Pancreas (tissue), 10 donors: ENCODE measurements at regions not wholly inside any gene's neighbourhood (a gene's known extent, or its start where the extent isn't known, plus 50 kb on each side); places are given as distances from the start of the nearest gene placed in this dataset.

Experiments
- ATAC-seq, 4 donors: fragments of 200-7000 bp; cut with Tn5 transposase; one replicate each; pipeline versions ENCODE4 v1.8.0 to v1.9.1; 2020; ENCODE audit warnings: mild to moderate bottlenecking in 4 of 4, moderate library complexity in 4 of 4
- DNase-seq, 6 donors: peaks; one replicate each; pipeline ENCODE4 v3.0.0-alpha.2; 2020
- FAIRE-seq: peaks from 2 replicates; lab custom pipeline; 2012; peaks lifted over from hg19 to GRCh38; lab: Jason Lieb, UNC
- H3K27ac ChIP-seq, 4 donors: fragments of 200-600 bp; sonication (generic); 1 replicate in 3 of 4; 2 replicates in 1 of 4; pipeline versions ENCODE4 v1.5.0 to v1.8.0; 2020
- H3K27me3 ChIP-seq, 4 donors: fragments of 200-600 bp; one replicate each; pipeline ENCODE4 v1.8.0; 2021
- H3K36me3 ChIP-seq, 3 donors: fragments of 200-600 bp; sonication (generic) in 1 of 3; one replicate each; pipeline versions ENCODE4 v1.5.0 to v1.8.0; 2020 to 2021
- H3K4me1 ChIP-seq, 3 donors: fragments of 200-600 bp; one replicate each; pipeline ENCODE4 v1.8.0; 2021
- H3K4me3 ChIP-seq, 4 donors: fragments of 200-600 bp; sonication (generic) in 2 of 4; one replicate each; pipeline versions ENCODE4 v1.5.0 to v1.8.0; 2020 to 2021
- H3K9me3 ChIP-seq, 4 donors: fragments of 200-600 bp; one replicate each; pipeline ENCODE4 v1.8.0; 2021
- CTCF ChIP-seq, 4 donors: fragments of 200-600 bp; sonication (generic) in 3 of 4; IDR thresholded peaks; one replicate each; pipeline versions ENCODE4 v1.5.0 to v1.8.0; 2021; ENCODE audit warnings: antibody characterized with exemption in 4 of 4
- WGBS, 2 donors: extraction: QIAGEN DNeasy Blood & Tissue Kit; methylation state at CpG; one replicate each; pipeline ENCODE4 v1.1.7; 2013; 5-methylcytosine and 5-hydroxymethylcytosine counted together
- intact Hi-C, 3 donors: fragments of 100-400 bp; cut with DNase I; formaldehyde crosslinking; loops; one replicate each; pipeline versions ENCODE4 v1.11.1 to v1.14.2; 2022
- donor health status: healthy with polysubstance abuse.
- donor health status: DM: no; HTN: no; CAD: no; lungs with moderate emphysema.
- donor health status: DM: no; HTN: no; CAD: no.
- donor health status: control.
- donor health status: control.
- donor health status: Bipolar disorder and iron deficiency.
- donor health status: DM: yes; HTN: yes; CAD: no.
- donor health status: DM: no; HTN: no; CAD: no.
- donor health status: DM: no; HTN: no; CAD: no.
- donor health status: DM: yes; HTN: yes; CAD: no.

DNA sequence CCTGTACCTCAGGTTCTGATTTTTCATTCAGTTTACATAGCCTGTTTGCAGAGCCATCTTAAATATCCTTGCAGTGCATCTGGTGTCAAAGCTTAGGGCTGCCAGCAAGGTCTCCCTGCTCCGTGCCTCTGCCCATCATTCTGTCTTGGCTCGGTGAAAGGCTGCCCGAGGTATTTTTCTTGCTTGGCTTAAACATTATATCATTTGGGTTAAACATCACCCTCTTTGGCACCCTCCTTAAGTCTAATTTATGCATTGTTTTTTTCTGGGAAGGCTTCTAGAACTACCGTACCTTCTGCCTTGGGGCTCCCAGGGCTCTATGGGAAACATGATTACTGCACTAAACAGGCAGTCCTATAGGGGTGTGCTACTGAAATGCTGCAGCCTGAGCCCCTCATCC, 158.6 kb upstream of the CELF4 start:
- no peak for DNase-seq
- no peak for ATAC-seq
- no peaks in the 10 kb centered on the region for H3K36me3 ChIP-seq
- FAIRE-seq = no peak
- no peak overlapping the region for H3K4me3 ChIP-seq
- intact Hi-C loops = no loop called here
- H3K4me1 ChIP-seq = no peaks in the 10 kb centered on the region
- 59 to 64% methylated on average over 4 of the region's 4 CpGs for WGBS, 2 donors
- H3K27me3 ChIP-seq = no peaks in the 10 kb centered on the region
- H3K27ac ChIP-seq = no peak overlapping the region
- no peak for TF ChIP-seq CTCF (IDR thresholded peaks at IDR 0.05)
- H3K9me3 ChIP-seq = no peaks in the 10 kb centered on the region

- intact Hi-C loops = no loop called here
- no peak for FAIRE-seq
- no peak overlapping the region for H3K4me3 ChIP-seq
- H3K27me3 ChIP-seq = no peaks in the 10 kb centered on the region
- WGBS, 2 donors = 84 to 90% methylated on average over 11 of the region's 11 CpGs
- no peak for DNase-seq
- H3K4me1 ChIP-seq = no peaks in the 10 kb centered on the region
- peak in 1 of 4 donors; percentile 44 for ATAC-seq
- no peak overlapping the region for H3K27ac ChIP-seq
- TF ChIP-seq CTCF (IDR thresholded peaks at IDR 0.05) = no peak
- H3K9me3 ChIP-seq = no peaks in the 10 kb centered on the region
- no peaks in the 10 kb centered on the region for H3K36me3 ChIP-seq
Observed at GRCh38 chr18:37721544-37722522, 156.2 kb upstream of the CELF4 start.

GRCh38 chr18:37720663-37721062, 155.1 kb upstream of the CELF4 start:
- Histone ChIP-seq H3K4me1 (no peaks in the 10 kb centered on the region), H3K36me3 (no peaks in the 10 kb centered on the region), H3K9me3 (no peaks in the 10 kb centered on the region), H3K27ac (no peak overlapping the region), H3K27me3 (no peaks in the 10 kb centered on the region), H3K4me3 (no peak overlapping the region)
- FAIRE-seq (no peak), DNase-seq (no peak), ATAC-seq (peak in 1 of 4 donors; percentile 38)
- no peak for TF ChIP-seq CTCF (IDR thresholded peaks at IDR 0.05)
- 65 to 76% methylated on average over 4 of the region's 4 CpGs for WGBS, 2 donors
- intact Hi-C loops = no loop called here

GRCh38 chr18:37717656-37718055, 152.1 kb upstream of the CELF4 start:
- Histone ChIP-seq H3K36me3 (no peaks in the 10 kb centered on the region), H3K4me1 (no peaks in the 10 kb centered on the region), H3K27ac (no peak overlapping the region), H3K27me3 (no peaks in the 10 kb centered on the region), H3K4me3 (no peak overlapping the region), H3K9me3 (no peaks in the 10 kb centered on the region)
- intact Hi-C loops = no loop called here
- no peak for DNase-seq
- ATAC-seq = no peak
- TF ChIP-seq CTCF (IDR thresholded peaks at IDR 0.05) = no peak
- WGBS, 2 donors = 73 to 87% methylated on average over 2 of the region's 2 CpGs
- FAIRE-seq = no peak

- WGBS, 2 donors = 40 to 51% methylated on average over 2 of the region's 2 CpGs
- no peak for FAIRE-seq
- no peak for DNase-seq
- H3K9me3 ChIP-seq = no peaks in the 10 kb centered on the region
- H3K4me3 ChIP-seq = no peak overlapping the region
- no peak for TF ChIP-seq CTCF (IDR thresholded peaks at IDR 0.05)
- no peaks in the 10 kb centered on the region for H3K27me3 ChIP-seq
- H3K4me1 ChIP-seq = no peaks in the 10 kb centered on the region
- intact Hi-C loops = no loop called here
- ATAC-seq = peak in 1 of 4 donors; percentile 53
- no peaks in the 10 kb centered on the region for H3K36me3 ChIP-seq
- no peak overlapping the region for H3K27ac ChIP-seq
Observed at GRCh38 chr18:37717098-37717497, 151.5 kb upstream of the CELF4 start.
